Tibial nerve (tissue), 4 donors: ENCODE measurements at regions not wholly inside any gene's neighbourhood (a gene's known extent, or its start where the extent isn't known, plus 50 kb on each side); places are given as distances from the start of the nearest gene placed in this dataset.
"Not testable (repeated sequence)": the region's sequence is repeated elsewhere in the genome, so short reads cannot be mapped to it uniquely, and the experiment has no call there.

Source experiments
- DNase-seq, 2 donors: peaks; one replicate each; pipeline ENCODE4 v3.0.0-alpha.2; 2019; ENCODE audit warnings: low spot score in 2 of 2
- H3K27ac ChIP-seq, 4 donors: fragments of 200-600 bp; sonication (generic) in 3 of 4; one replicate each; pipeline ENCODE4 v1.5.1; 2017 to 2019; ENCODE audit warnings: mild to moderate bottlenecking in 1 of 4
- H3K27me3 ChIP-seq, 2 donors: fragments of 200-600 bp; sonication (generic) in 1 of 2; one replicate each; pipeline versions ENCODE4 v1.5.1 to v1.6.0; 2017 to 2019
- H3K36me3 ChIP-seq, 3 donors: fragments of 200-600 bp; sonication (generic); one replicate each; pipeline ENCODE4 v1.5.1; 2018 to 2019
- H3K4me1 ChIP-seq, 4 donors: fragments of 200-600 bp; sonication (generic) in 3 of 4; one replicate each; pipeline ENCODE4 v1.5.1; 2017 to 2019
- H3K4me3 ChIP-seq, 4 donors: fragments of 200-600 bp; sonication (generic) in 3 of 4; one replicate each; pipeline ENCODE4 v1.5.1; 2017 to 2019; ENCODE audit warnings: mild to moderate bottlenecking in 1 of 4, moderate library complexity in 1 of 4
- H3K9me3 ChIP-seq, 4 donors: fragments of 200-600 bp; sonication (generic) in 3 of 4; one replicate each; pipeline ENCODE4 v1.5.1; 2017 to 2019
- CTCF ChIP-seq, 5 experiments: fragments of 200-600 bp in 3 of 5; fragments of 450-650 bp in 2 of 5; sonication (generic) in 3 of 5; IDR thresholded peaks; one replicate each; pipeline ENCODE4 v1.5.1; 2016 to 2019; ENCODE audit warnings: antibody characterized with exemption in 5 of 5, mild to moderate bottlenecking in 3 of 5, moderate library complexity in 2 of 5
- EP300 ChIP-seq, 2 donors: sonication (generic); formaldehyde crosslinking; IDR thresholded peaks; one replicate each; pipeline ENCODE4 v1.6.1; 2017; ENCODE audit warnings: antibody characterized with exemption in 2 of 2, mild to moderate bottlenecking in 1 of 2
- POLR2A ChIP-seq, 2 donors: fragments of 450-650 bp; IDR thresholded peaks; one replicate each; pipeline ENCODE4 v1.6.1; 2017; ENCODE audit warnings: antibody characterized with exemption in 2 of 2, mild to moderate bottlenecking in 2 of 2, moderate library complexity in 2 of 2
- WGBS, 2 donors: methylation state at CpG; one replicate each; pipeline ENCODE4 v1.1.5; 2018; 5-methylcytosine and 5-hydroxymethylcytosine counted together

- Histone ChIP-seq H3K9me3 (no peaks in the 10 kb centered on the region), H3K36me3 (no peaks in the 10 kb centered on the region), H3K27ac (no peak overlapping the region), H3K4me1 (no peaks in the 10 kb centered on the region), H3K4me3 (no peak overlapping the region), H3K27me3 (no peaks in the 10 kb centered on the region)
- TF ChIP-seq EP300 (IDR thresholded peaks at IDR 0.05) (no peak), CTCF (IDR thresholded peaks at IDR 0.05) (no peak), POLR2A (IDR thresholded peaks at IDR 0.05) (no peak)
- no peak for DNase-seq
Observed at GRCh38 chr15:24318981-24319380, 356.6 kb upstream of the NPAP1 start.

GRCh38 chr15:24324096-24324495, 351.5 kb upstream of the NPAP1 start:
- not testable (repeated sequence) for H3K36me3 ChIP-seq, DNase-seq, H3K27ac ChIP-seq, H3K27me3 ChIP-seq, H3K4me3 ChIP-seq, H3K4me1 ChIP-seq, H3K9me3 ChIP-seq
- 36 to 44% methylated on average over 4 to 5 of the region's 5 CpGs for WGBS, 2 donors

- H3K36me3 ChIP-seq, H3K4me3 ChIP-seq, H3K9me3 ChIP-seq, DNase-seq, H3K27ac ChIP-seq, H3K27me3 ChIP-seq, H3K4me1 ChIP-seq: not testable (repeated sequence)
- 76 to 77% methylated on average over 1 of the region's 1 CpG for WGBS, 2 donors
Observed at GRCh38 chr15:24326513-24326912, 349.1 kb upstream of the NPAP1 start.

- not testable (repeated sequence) for DNase-seq, H3K36me3 ChIP-seq, H3K4me3 ChIP-seq, H3K4me1 ChIP-seq, H3K27me3 ChIP-seq, H3K9me3 ChIP-seq, H3K27ac ChIP-seq
- WGBS, 2 donors: 85 to 88% methylated on average over 9 of the region's 9 CpGs
Observed at GRCh38 chr15:24331964-24332363, 343.6 kb upstream of the NPAP1 start.

- H3K9me3 ChIP-seq, DNase-seq, H3K36me3 ChIP-seq, H3K27ac ChIP-seq, H3K27me3 ChIP-seq, H3K4me1 ChIP-seq, H3K4me3 ChIP-seq: not testable (repeated sequence)
- WGBS, 2 donors: 90 to 96% methylated on average over 2 to 8 of the region's 8 CpGs
Observed at GRCh38 chr15:24341876-24342275, 333.7 kb upstream of the NPAP1 start.

GRCh38 chr15:24352777-24353176, 322.8 kb upstream of the NPAP1 start:
- H3K36me3 ChIP-seq, DNase-seq, H3K27ac ChIP-seq, H3K4me3 ChIP-seq, H3K4me1 ChIP-seq, H3K9me3 ChIP-seq, H3K27me3 ChIP-seq: not testable (repeated sequence)
- WGBS, 2 donors: 68 to 74% methylated on average over 6 of the region's 6 CpGs

GRCh38 chr15:24381103-24381502, 294.5 kb upstream of the NPAP1 start:
- not testable (repeated sequence) for H3K9me3 ChIP-seq, H3K27me3 ChIP-seq, H3K4me1 ChIP-seq, H3K27ac ChIP-seq, H3K4me3 ChIP-seq, DNase-seq, H3K36me3 ChIP-seq
- 94 to 100% methylated on average over 3 of the region's 3 CpGs for WGBS, 2 donors

GRCh38 chr15:24385258-24385657, 290.3 kb upstream of the NPAP1 start:
- H3K27me3 ChIP-seq, H3K36me3 ChIP-seq, H3K27ac ChIP-seq, DNase-seq, H3K4me1 ChIP-seq, H3K9me3 ChIP-seq, H3K4me3 ChIP-seq: not testable (repeated sequence)
- 51 to 56% methylated on average over 2 of the region's 2 CpGs for WGBS, 2 donors

GRCh38 chr15:24394303-24394702, 281.3 kb upstream of the NPAP1 start:
- no peak overlapping the region for H3K27ac ChIP-seq
- TF ChIP-seq POLR2A (IDR thresholded peaks at IDR 0.05) (no peak), CTCF (IDR thresholded peaks at IDR 0.05) (no peak)
- no peak for DNase-seq
- H3K4me1 ChIP-seq: no peaks in the 10 kb centered on the region
- WGBS, 2 donors: 88 to 95% methylated on average over 1 of the region's 1 CpG
- H3K4me3 ChIP-seq: no peak overlapping the region
- no peaks in the 10 kb centered on the region for H3K36me3 ChIP-seq
- no peaks in the 10 kb centered on the region for H3K9me3 ChIP-seq
- H3K27me3 ChIP-seq: no peaks in the 10 kb centered on the region

GRCh38 chr15:24412649-24413048, 262.9 kb upstream of the NPAP1 start:
- not testable (repeated sequence) for H3K27ac ChIP-seq, DNase-seq, H3K27me3 ChIP-seq, H3K4me3 ChIP-seq, H3K4me1 ChIP-seq, H3K36me3 ChIP-seq, H3K9me3 ChIP-seq
- WGBS, 2 donors: 74 to 75% methylated on average over 1 of the region's 1 CpG

- H3K36me3 ChIP-seq, H3K4me3 ChIP-seq, H3K27ac ChIP-seq, DNase-seq, H3K4me1 ChIP-seq, H3K9me3 ChIP-seq, H3K27me3 ChIP-seq: not testable (repeated sequence)
- WGBS, 2 donors: 54% methylated on average over 16 to 20 of the region's 20 CpGs
Observed at GRCh38 chr15:24426286-24427054, 249.1 kb upstream of the NPAP1 start.

- H3K36me3 ChIP-seq, H3K27me3 ChIP-seq, H3K27ac ChIP-seq, H3K4me1 ChIP-seq, H3K4me3 ChIP-seq, H3K9me3 ChIP-seq, DNase-seq: not testable (repeated sequence)
- 24 to 36% methylated on average over 16 to 24 of the region's 26 CpGs for WGBS, 2 donors
Observed at GRCh38 chr15:24427055-24427400, 248.5 kb upstream of the NPAP1 start.
